Right atrium auricular region (tissue), 2 donors: ENCODE measurements at regions not wholly inside any gene's neighbourhood (a gene's known extent, or its start where the extent isn't known, plus 50 kb on each side); places are given as distances from the start of the nearest gene placed in this dataset.

Experiments used
- DNase-seq: peaks from one replicate; pipeline ENCODE4 v3.0.0-alpha.2; 2019; ENCODE audit warnings: low spot score
- H3K27ac ChIP-seq, 2 donors: fragments of 200-600 bp; sonication (generic); 1 replicate in 1 of 2; 2 replicates in 1 of 2; pipeline ENCODE4 v1.5.1; 2016 to 2019
- H3K27me3 ChIP-seq, 2 donors: fragments of 200-600 bp; sonication (generic); one replicate each; pipeline versions ENCODE4 v1.5.1 to v1.6.0; 2017 to 2019
- H3K36me3 ChIP-seq: fragments of 200-600 bp; sonication (generic); one replicate; pipeline ENCODE4 v1.5.1; 2016
- H3K4me1 ChIP-seq, 2 donors: fragments of 200-600 bp; sonication (generic); one replicate each; pipeline versions ENCODE4 v1.5.1 to v1.6.0; 2017 to 2019
- H3K4me3 ChIP-seq, 2 donors: fragments of 200-600 bp; sonication (generic); 1 replicate in 1 of 2; 2 replicates in 1 of 2; pipeline ENCODE4 v1.5.1; 2017 to 2019; ENCODE audit warnings: mild to moderate bottlenecking in 1 of 2, moderate library complexity in 1 of 2
- H3K9me3 ChIP-seq, 2 donors: fragments of 200-600 bp; sonication (generic); one replicate each; pipeline ENCODE4 v1.5.1; 2019
- TF ChIP-seq, protein P1 (sequence below), 2 donors: fragments of 200-600 bp; sonication (generic); IDR thresholded peaks; one replicate each; pipeline ENCODE4 v1.5.1; 2019; ENCODE audit warnings: antibody characterized with exemption in 2 of 2

DNA sequence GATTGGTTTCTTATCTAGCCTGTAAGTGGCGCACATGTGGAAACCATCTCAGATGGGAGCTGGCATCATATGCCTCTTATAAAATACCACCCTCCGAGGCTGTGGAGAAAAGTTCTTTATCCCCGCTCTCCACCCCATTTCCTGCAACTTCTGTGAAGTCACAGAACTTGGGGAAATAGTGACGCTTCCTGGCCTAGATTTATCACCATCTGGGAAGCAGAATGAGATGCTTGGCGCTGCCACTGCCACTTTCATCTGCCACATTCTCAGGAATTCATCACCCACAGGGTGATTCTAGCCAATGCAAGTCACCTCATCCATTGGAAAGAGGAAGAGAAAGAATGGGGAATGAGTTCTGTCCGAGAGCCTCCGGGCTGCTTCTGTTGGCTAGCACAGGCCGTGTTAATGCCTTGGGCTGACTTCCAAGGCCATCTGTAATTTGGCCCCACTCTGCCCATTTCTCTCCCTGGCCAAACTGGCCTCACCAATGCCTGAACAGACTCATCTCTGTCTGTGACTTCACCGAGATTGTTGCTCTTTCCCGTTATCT, 148.8 kb upstream of the SOX4 start:
- DNase-seq: no peak
- Histone ChIP-seq H3K4me3 (no peak overlapping the region), H3K4me1 (no peaks in the 10 kb centered on the region)

DNA sequence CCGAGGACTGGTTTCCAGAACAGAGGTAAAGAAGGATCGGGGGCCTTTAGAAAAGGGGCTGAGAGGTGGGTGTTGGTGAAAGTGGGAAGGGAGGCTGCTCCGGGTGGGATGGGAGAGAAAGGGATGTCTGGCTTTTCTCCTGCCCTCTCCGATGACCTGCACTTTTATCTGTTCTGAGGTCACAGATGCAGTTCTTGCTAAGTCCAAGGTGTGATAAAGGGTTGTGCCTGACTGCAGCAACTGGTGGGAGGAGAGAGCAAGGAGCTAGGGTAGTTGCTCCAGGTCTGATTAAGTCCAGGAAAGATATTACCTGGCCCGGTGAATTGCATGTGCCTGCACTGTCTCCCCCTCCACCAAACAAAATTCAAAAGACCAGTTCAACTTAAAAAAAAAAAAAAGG, 145.6 kb upstream of the SOX4 start:
- Histone ChIP-seq H3K4me3 (no peak overlapping the region), H3K36me3 (no peaks in the 10 kb centered on the region), H3K9me3 (no peaks in the 10 kb centered on the region), H3K4me1 (no peaks in the 10 kb centered on the region), H3K27ac (no peak overlapping the region), H3K27me3 (no peaks in the 10 kb centered on the region)
- TF ChIP-seq, protein P1, sequence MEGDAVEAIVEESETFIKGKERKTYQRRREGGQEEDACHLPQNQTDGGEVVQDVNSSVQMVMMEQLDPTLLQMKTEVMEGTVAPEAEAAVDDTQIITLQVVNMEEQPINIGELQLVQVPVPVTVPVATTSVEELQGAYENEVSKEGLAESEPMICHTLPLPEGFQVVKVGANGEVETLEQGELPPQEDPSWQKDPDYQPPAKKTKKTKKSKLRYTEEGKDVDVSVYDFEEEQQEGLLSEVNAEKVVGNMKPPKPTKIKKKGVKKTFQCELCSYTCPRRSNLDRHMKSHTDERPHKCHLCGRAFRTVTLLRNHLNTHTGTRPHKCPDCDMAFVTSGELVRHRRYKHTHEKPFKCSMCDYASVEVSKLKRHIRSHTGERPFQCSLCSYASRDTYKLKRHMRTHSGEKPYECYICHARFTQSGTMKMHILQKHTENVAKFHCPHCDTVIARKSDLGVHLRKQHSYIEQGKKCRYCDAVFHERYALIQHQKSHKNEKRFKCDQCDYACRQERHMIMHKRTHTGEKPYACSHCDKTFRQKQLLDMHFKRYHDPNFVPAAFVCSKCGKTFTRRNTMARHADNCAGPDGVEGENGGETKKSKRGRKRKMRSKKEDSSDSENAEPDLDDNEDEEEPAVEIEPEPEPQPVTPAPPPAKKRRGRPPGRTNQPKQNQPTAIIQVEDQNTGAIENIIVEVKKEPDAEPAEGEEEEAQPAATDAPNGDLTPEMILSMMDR (IDR thresholded peaks at IDR 0.05): no peak
- no peak for DNase-seq

More for the DNA sequence above, 148.8 kb upstream of the SOX4 start:
- no peak overlapping the region for H3K27ac ChIP-seq
- no peaks in the 10 kb centered on the region for H3K9me3 ChIP-seq
- H3K27me3 ChIP-seq: no peaks in the 10 kb centered on the region
- no peaks in the 10 kb centered on the region for H3K36me3 ChIP-seq
- TF ChIP-seq, protein P1 (IDR thresholded peaks at IDR 0.05): no peak

DNA sequence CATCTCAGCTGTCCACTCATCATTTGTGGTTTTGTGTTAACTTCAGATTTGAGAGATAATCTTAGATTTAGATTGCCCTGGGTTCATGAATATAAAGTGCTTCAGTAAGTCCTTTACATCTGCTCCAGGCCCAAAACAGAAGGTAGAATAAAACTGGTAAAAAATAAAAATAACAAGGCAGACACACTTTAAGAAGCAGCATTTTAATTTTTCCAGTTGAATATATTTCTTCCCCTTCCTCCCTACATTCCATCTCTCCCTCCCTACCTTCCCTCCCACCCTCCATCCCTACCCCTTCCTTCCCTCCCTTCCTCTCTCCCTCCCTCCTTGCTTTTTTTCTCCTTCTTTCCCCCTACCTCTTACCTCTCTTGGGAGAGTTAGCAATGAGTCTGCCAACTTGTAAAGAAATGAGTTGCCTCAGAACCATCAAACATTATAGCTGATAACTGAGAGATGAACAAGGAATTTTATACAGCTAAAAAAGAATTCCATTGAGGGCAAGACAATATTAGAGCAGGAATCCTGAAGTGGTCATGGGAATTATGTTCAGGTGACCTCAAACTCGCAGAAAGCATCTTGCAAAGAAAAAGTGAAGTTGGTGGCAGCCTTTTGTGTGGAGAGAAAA, 145.0 kb upstream of the SOX4 start:
- no peaks in the 10 kb centered on the region for H3K9me3 ChIP-seq
- H3K27me3 ChIP-seq: no peaks in the 10 kb centered on the region
- H3K36me3 ChIP-seq: no peaks in the 10 kb centered on the region
- no peak overlapping the region for H3K4me3 ChIP-seq
- H3K27ac ChIP-seq: no peak overlapping the region
- TF ChIP-seq, protein P1 (IDR thresholded peaks at IDR 0.05): no peak
- no peaks in the 10 kb centered on the region for H3K4me1 ChIP-seq
- DNase-seq: no peak

DNA sequence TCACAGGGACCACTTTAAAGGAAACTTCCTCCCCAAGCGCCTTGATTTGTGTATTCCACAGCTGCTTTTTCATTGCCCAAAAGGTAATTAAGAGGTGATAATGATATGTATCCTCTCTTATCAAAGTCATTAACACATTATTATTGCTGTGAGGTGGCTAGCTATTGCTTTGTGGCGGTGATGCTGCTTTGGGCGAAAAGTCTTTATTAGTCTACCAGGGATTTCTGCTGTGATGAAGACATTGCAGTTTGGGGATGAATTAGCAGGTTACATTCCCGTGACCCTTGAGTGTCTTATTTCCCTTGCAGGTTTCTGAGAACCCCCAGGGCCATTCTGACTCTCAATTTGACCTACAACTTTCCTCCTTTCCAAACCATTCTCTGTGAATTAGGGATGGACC, 143.4 kb upstream of the SOX4 start:
- TF ChIP-seq, protein P1 (IDR thresholded peaks at IDR 0.05): no peak
- H3K4me3 ChIP-seq: no peak overlapping the region
- no peaks in the 10 kb centered on the region for H3K27me3 ChIP-seq
- H3K36me3 ChIP-seq: no peaks in the 10 kb centered on the region
- no peaks in the 10 kb centered on the region for H3K9me3 ChIP-seq
- no peak overlapping the region for H3K27ac ChIP-seq
- no peak for DNase-seq
- peaks cover 0 to 6% of the 10 kb centered on the region in 2 donors for H3K4me1 ChIP-seq

DNA sequence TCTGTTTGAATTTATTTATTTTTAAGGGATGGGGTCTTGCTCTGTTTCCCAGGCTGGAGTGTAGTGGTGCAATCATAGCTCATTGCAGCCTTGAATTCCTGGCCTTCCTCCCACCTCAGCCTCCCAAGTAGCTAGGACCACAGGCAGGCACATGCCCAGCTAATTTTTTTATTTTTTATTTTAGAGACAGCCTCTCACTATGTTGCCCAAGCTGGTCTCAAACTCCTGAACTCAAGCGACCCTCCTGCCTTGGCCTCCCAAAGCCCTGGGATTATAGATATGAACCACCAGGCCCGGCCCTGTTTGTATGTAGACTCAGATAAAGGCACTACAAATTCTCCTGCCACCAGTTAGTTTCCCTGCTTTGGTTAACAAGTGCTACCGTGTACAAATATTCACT, 142.9 kb upstream of the SOX4 start:
- H3K27ac ChIP-seq: no peak overlapping the region

More for the DNA sequence above, 142.9 kb upstream of the SOX4 start:
- Histone ChIP-seq H3K27me3 (no peaks in the 10 kb centered on the region), H3K9me3 (no peaks in the 10 kb centered on the region), H3K36me3 (no peaks in the 10 kb centered on the region), H3K4me3 (no peak overlapping the region), H3K4me1 (peaks cover 0 to 11% of the 10 kb centered on the region in 2 donors)
- DNase-seq: no peak
- TF ChIP-seq, protein P1 (IDR thresholded peaks at IDR 0.05): no peak
